HEK293 (cell line): ENCODE measurements at regions not wholly inside any gene's neighbourhood (a gene's known extent, or its start where the extent isn't known, plus 50 kb on each side); places are given as distances from the start of the nearest gene placed in this dataset.

Experiments
- CTCF ChIA-PET: fragments of 350-600 bp; formaldehyde crosslinking; extraction: SDS; loops from one replicate; lab custom pipeline; 2021; ENCODE audit warnings: antibody characterized with exemption; lab: Yijun Ruan, JAX
- POLR2A ChIA-PET: fragments of 300-600 bp; formaldehyde crosslinking; extraction: SDS; loops from one replicate; lab custom pipeline; 2020; ENCODE audit warnings: antibody characterized with exemption, inconsistent platforms; lab: Yijun Ruan, JAX
- H3K27ac ChIP-seq: fragments of 200-500 bp; sonication (Bioruptor generic); 2 replicates; pipeline ENCODE4 v1.5.1; 2014; ENCODE audit warnings: low read depth, low read length, control low read depth, inconsistent platforms; ENCODE audit errors: extremely low read depth
- H3K36me3 ChIP-seq, 2 experiments: fragments of 200-500 bp in 1 of 2; sonication (Bioruptor generic) in 1 of 2; 1 replicate in 1 of 2; 2 replicates in 1 of 2; pipeline ENCODE4 v1.5.1; 2014 to 2017; ENCODE audit warnings: inconsistent platforms in 2 of 2, low read length in 2 of 2; ENCODE audit not compliant: control insufficient read depth in 2 of 2, insufficient read depth in 1 of 2
- H3K4me1 ChIP-seq: fragments of 200-500 bp; sonication (Bioruptor generic); 2 replicates; pipeline ENCODE4 v1.5.1; 2014; ENCODE audit warnings: mild to moderate bottlenecking, low read length, inconsistent platforms; ENCODE audit not compliant: control insufficient read depth, insufficient read depth
- H3K4me3 ChIP-seq: 2 replicates; pipeline ENCODE4 v1.5.1; 2011; ENCODE audit warnings: low read depth, mild to moderate bottlenecking, control low read depth, low read length, moderate library complexity
- H3K9me3 ChIP-seq: fragments of 200-500 bp; sonication (Bioruptor generic); 2 replicates; pipeline ENCODE4 v1.5.1; 2014; ENCODE audit warnings: low read depth, low read length, inconsistent platforms; ENCODE audit not compliant: control insufficient read depth, insufficient read depth
- FEZF1 ChIP-seq: fragments of 450-650 bp; formaldehyde crosslinking; IDR thresholded peaks from 2 replicates; pipeline ENCODE4 v1.5.1; 2016; ENCODE audit warnings: missing biosample characterization, missing genetic modification characterization
- GLIS2 ChIP-seq: fragments of 450-650 bp; formaldehyde crosslinking; IDR thresholded peaks from 2 replicates; pipeline ENCODE4 v1.5.1; 2016; ENCODE audit warnings: missing biosample characterization, missing genetic modification characterization
- KLF7 ChIP-seq: fragments of 450-650 bp; formaldehyde crosslinking; IDR thresholded peaks from 2 replicates; pipeline ENCODE4 v1.5.1; 2016; ENCODE audit warnings: missing biosample characterization, missing genetic modification characterization, borderline replicate concordance
- PRDM6 ChIP-seq: fragments of 450-650 bp; formaldehyde crosslinking; IDR thresholded peaks from 2 replicates; pipeline ENCODE4 v1.5.1; 2017; ENCODE audit warnings: missing biosample characterization, missing genetic modification characterization
- SP3 ChIP-seq: fragments of 450-650 bp; formaldehyde crosslinking; IDR thresholded peaks from 2 replicates; pipeline ENCODE4 v1.5.1; 2016; ENCODE audit warnings: missing biosample characterization, missing genetic modification characterization
- TSHZ1 ChIP-seq: fragments of 450-650 bp; formaldehyde crosslinking; IDR thresholded peaks from 2 replicates; pipeline ENCODE4 v1.5.1; 2016; ENCODE audit warnings: missing biosample characterization, missing genetic modification characterization, borderline replicate concordance
- ZBTB20 ChIP-seq: fragments of 450-650 bp; formaldehyde crosslinking; IDR thresholded peaks from 2 replicates; pipeline ENCODE4 v1.5.1; 2016; ENCODE audit warnings: missing biosample characterization, missing genetic modification characterization
- ZBTB7A ChIP-seq: fragments of 450-650 bp; formaldehyde crosslinking; IDR thresholded peaks from 2 replicates; pipeline ENCODE4 v1.5.1; 2016; ENCODE audit warnings: low read depth, missing biosample characterization, missing genetic modification characterization
- ZBTB8A ChIP-seq: fragments of 450-650 bp; formaldehyde crosslinking; IDR thresholded peaks from 2 replicates; pipeline ENCODE4 v1.5.1; 2016; ENCODE audit warnings: missing biosample characterization, missing genetic modification characterization
- ZEB2 ChIP-seq: fragments of 450-650 bp; formaldehyde crosslinking; IDR thresholded peaks from 2 replicates; pipeline ENCODE4 v1.5.1; 2016; ENCODE audit warnings: missing biosample characterization, missing genetic modification characterization
- ZFHX2 ChIP-seq: fragments of 450-650 bp; formaldehyde crosslinking; conservative IDR thresholded peaks from 2 replicates; pipeline ENCODE4 v1.5.1; 2016; ENCODE audit warnings: missing biosample characterization, missing genetic modification characterization
- ZNF138 ChIP-seq: fragments of 450-650 bp; formaldehyde crosslinking; IDR thresholded peaks from 2 replicates; pipeline ENCODE4 v1.5.1; 2016; ENCODE audit warnings: missing biosample characterization, missing genetic modification characterization, borderline replicate concordance
- ZNF174 ChIP-seq: fragments of 450-650 bp; formaldehyde crosslinking; IDR thresholded peaks from 2 replicates; pipeline ENCODE4 v1.5.0; 2017; ENCODE audit warnings: missing biosample characterization, mild to moderate bottlenecking, missing genetic modification characterization
- ZNF23 ChIP-seq: fragments of 450-650 bp; formaldehyde crosslinking; IDR thresholded peaks from 2 replicates; pipeline ENCODE4 v1.5.1; 2016; ENCODE audit warnings: missing biosample characterization, missing genetic modification characterization, borderline replicate concordance
- ZNF266 ChIP-seq: fragments of 450-650 bp; formaldehyde crosslinking; IDR thresholded peaks from 2 replicates; pipeline ENCODE4 v1.5.1; 2016; ENCODE audit warnings: missing biosample characterization, missing genetic modification characterization, low read depth
- ZNF555 ChIP-seq: fragments of 450-650 bp; formaldehyde crosslinking; conservative IDR thresholded peaks from 2 replicates; pipeline ENCODE4 v1.5.1; 2017; ENCODE audit warnings: missing biosample characterization, mild to moderate bottlenecking, missing genetic modification characterization, inconsistent platforms
- ZNF610 ChIP-seq: fragments of 450-650 bp; formaldehyde crosslinking; IDR thresholded peaks from 2 replicates; pipeline ENCODE4 v1.5.1; 2016; ENCODE audit warnings: missing biosample characterization, missing genetic modification characterization, borderline replicate concordance
- ZNF621 ChIP-seq: fragments of 450-650 bp; formaldehyde crosslinking; IDR thresholded peaks from 2 replicates; pipeline ENCODE4 v1.5.1; 2017; ENCODE audit warnings: missing biosample characterization, missing genetic modification characterization
- ZNF704 ChIP-seq: fragments of 450-650 bp; formaldehyde crosslinking; IDR thresholded peaks from 2 replicates; pipeline ENCODE4 v1.5.1; 2016; ENCODE audit warnings: missing biosample characterization, missing genetic modification characterization
- ZSCAN5A ChIP-seq: fragments of 450-650 bp; formaldehyde crosslinking; IDR thresholded peaks from 2 replicates; pipeline ENCODE4 v1.5.1; 2016; ENCODE audit warnings: missing biosample characterization, missing genetic modification characterization

GRCh38 chr4:28469387-28469786 is 1608.7 kb downstream of the STIM2 start (continued):
- TF ChIP-seq PRDM6 = no peak
- no peak for TF ChIP-seq ZNF610 (tag by site-specific recombination)
- TF ChIP-seq ZNF621 (tag by site-specific recombination) = no peak

- Histone ChIP-seq H3K9me3 (no peaks in the 10 kb centered on the region), H3K4me1 (no peaks in the 10 kb centered on the region), H3K4me3 (no peak overlapping the region), H3K36me3 (no peaks in the 10 kb centered on the region), H3K27ac (no peak overlapping the region)
- ChIA-PET CTCF (no interaction called here), POLR2A (no interaction called here)
- TF ChIP-seq ZBTB7A (tag by site-specific recombination) = no peak
- TF ChIP-seq SP3 (tag by site-specific recombination) = no peak
- TF ChIP-seq ZSCAN5A (tag by site-specific recombination) = no peak
- TF ChIP-seq ZNF174 (tag by site-specific recombination) = no peak
- TF ChIP-seq ZFHX2 (tag by site-specific recombination) = no peak
- no peak for TF ChIP-seq ZNF704 (tag by site-specific recombination)
- TF ChIP-seq ZNF266 (tag by site-specific recombination) = no peak
These were observed 1609.2 kb downstream of the STIM2 start for GRCh38 chr4:28469886-28470285.

GRCh38 chr4:28475381-28475780 is 1614.7 kb downstream of the STIM2 start:
- H3K36me3 ChIP-seq = no peaks in the 10 kb centered on the region
- POLR2A ChIA-PET = no interaction called here
- H3K27ac ChIP-seq = no peak overlapping the region
- H3K4me3 ChIP-seq = no peak overlapping the region
- CTCF ChIA-PET = no interaction called here
- no peaks in the 10 kb centered on the region for H3K9me3 ChIP-seq
- H3K4me1 ChIP-seq = no peaks in the 10 kb centered on the region
- TF ChIP-seq ZNF138 (no peak), GLIS2 (tag by site-specific recombination) (no peak), ZNF23 (no peak), FEZF1 (tag by site-specific recombination) (no peak), ZEB2 (tag by site-specific recombination) (no peak), ZBTB20 (no peak), ZBTB8A (tag by site-specific recombination) (no peak), KLF7 (tag by site-specific recombination) (no peak), TSHZ1 (tag by site-specific recombination) (no peak), ZNF555 (tag by site-specific recombination) (no peak)
